NCI-H524 (cell line): ENCODE measurements at regions not wholly inside any gene's neighbourhood (a gene's known extent, or its start where the extent isn't known, plus 50 kb on each side); places are given as distances from the start of the nearest gene placed in this dataset.
"Not testable (repeated sequence)": the region's sequence is repeated elsewhere in the genome, so short reads cannot be mapped to it uniquely, and the experiment has no call there.

Source experiments
- DNase-seq, 2 experiments: peaks; one replicate each; lab custom pipeline; 2025; lab: John Stamatoyannopoulos, UW

DNA sequence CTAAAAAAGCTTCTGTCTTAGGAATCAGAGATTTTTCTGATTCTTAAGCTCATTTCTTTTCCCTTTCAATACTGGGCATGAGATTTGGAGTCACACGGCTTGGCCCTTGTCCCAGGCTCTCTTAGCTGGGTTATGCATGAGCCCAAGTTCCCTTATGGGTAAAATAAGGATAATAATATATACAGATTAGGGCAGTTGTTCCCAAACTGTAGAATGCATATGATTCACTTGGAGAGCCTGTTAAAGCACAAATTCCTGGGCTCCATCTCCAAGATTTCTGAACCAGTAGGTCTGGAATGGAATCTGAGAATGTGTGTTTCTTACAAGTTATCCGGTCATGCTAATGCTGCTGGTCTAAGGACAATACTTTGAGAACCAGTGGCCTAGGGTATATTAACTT is 154.0 kb downstream of the REEP3 start:
- no peak for DNase-seq

DNA sequence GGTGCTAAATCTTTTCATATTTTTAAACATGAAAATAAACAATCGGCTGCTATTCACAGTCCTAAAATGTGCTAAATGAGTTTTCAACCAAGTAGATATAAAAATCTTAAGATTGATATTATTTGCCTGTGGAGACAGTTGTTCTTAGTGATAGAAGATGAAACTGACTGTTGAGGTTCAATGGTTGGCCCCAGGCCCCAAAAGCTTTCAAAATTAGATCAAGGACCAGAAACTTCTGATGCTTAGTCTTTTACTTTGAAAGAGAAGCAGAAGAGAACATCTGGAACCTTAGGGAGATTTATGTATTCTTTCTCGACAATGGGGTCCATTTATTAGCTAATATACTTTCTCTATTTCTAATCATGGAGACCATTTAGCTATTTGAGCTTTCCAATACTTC is 155.8 kb downstream of the REEP3 start:
- no peak for DNase-seq

DNA sequence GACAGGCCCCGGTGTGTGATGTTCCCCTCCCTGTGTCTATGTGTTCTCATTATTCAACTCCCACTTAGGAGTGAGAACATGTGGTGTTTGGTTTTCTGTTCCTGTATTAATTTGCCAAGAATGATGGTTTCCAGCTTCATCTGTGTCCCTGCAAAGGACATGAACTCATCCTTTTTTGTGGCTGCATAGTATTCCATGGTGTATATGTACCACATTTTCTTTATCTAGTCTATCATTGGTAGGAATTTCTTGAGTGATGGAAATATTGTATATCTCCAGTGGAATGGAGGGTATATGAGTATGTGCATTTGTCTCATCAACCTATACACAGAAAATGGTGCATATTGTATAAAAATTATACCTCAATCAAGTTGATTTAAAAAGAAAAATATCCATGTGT is 159.3 kb downstream of the REEP3 start:
- DNase-seq = not testable (repeated sequence)

DNA sequence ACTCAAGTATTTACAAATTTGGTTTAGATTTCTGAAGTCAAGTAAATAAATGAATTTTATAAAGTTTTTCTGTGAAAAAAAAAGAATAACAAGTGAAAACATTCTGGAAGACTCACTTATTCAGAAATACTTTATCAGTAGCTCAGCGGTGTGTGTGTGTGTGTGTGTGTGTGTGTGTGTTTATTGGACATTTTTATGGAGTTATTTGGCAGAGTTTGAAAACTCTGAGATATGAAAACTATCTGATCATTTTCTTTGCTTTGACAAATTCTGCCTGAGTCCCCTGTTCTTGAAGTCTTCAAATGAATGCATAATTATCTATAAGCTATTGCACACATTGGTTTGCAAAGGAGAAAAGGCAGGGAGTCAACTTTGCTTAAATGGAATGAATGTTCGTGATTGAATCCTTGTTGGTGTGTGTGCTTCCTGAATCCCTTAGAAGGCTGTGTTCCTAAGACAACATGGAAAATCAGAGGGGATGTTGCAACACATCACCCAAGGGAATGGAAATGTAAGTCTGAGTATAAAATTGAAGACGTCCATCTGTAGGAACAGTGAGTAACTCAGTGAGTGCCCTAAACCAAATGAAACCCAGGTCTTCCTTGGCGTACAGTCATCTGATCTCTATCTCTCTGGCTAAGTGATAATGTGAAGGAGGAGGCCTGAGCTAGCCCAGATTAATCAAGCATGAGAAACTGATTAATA is 160.9 kb downstream of the REEP3 start:
- no peak for DNase-seq

DNA sequence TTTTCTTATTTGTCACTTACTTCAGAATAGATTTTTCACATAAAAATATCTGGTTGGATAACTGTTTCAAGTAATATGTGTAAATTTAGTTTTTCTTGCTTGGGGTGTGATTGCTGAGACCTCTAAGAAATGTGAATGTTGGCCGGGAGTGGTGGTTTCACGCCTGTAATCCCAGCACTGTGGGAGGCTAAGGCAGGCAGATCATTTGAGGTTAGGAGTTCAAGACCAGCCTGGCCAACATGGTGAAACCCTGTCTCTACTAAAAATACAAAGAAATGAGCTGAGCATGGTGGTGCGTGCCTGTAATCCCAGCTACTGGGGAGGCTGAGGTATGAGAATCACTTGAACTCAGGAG is 161.5 kb downstream of the REEP3 start:
- not testable (repeated sequence) for DNase-seq

DNA sequence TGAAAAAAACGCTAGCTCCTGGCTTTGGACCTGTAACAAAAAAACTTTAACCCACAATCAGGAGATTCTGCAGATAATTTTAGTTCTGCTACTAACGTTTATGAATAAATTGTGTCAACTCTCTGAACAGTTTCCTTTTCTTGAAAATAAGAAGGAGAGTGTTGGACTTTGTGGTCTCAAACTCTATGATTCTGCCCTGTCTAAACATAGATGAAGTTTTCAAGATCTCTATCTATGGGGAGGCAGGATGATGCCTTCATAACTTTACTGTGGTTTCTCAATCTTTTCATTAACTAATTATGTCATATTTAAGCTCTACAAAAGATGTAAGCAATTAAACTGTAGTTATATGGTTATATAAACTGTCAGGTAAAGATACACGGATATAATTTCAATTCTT is 162.0 kb downstream of the REEP3 start:
- DNase-seq = no peak

DNA sequence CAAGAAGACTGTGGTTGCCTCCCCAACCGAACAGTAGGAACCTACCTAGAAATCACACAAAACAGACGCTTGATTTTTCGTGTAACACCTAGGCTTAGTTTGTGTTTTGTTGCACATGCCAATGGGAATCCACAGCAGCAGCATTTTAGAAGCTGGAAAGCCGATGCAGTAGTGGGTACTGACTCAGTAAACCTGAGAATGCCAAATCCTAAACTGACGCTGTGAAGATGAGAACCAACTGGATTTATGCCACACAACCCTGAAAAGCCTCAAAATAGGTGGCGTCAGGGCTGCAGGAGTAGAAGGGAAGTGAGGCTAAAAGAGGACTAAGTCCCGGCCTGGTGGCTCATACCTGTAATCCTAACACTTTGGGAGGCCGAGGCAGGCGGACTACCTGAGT is 162.5 kb downstream of the REEP3 start:
- DNase-seq = no peak

DNA sequence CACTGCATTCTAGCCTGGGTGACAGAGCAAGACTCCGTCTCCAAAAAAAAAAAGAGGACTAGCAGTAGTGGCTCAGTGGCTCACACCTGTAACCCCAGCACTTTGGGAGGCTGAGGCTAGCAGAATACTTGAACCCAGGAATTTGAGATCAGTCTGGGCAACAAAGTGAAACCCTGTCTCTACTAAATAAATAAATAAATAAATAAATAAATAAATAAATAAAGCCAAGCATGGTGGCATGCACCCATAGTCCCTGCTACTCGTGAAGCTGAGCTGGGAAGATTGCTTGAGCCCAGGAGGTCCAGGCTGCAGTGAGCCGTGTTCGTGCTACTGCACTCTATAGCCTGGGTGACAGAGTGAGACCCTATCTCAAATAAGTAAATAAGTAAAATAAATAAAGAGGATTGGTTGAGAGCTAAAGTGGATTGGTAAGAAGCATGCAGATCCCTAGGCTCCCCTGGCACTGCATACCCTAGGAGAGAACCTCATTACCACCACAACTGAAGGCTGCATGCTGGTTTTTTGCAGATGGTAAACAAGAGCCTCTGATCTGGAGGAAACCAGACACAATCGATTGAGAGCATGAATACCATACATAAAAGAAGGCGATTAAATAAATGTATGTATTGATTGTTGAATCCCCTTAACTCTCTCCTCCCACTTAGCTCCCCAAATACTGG is 163.2 kb downstream of the REEP3 start:
- no peak for DNase-seq

DNA sequence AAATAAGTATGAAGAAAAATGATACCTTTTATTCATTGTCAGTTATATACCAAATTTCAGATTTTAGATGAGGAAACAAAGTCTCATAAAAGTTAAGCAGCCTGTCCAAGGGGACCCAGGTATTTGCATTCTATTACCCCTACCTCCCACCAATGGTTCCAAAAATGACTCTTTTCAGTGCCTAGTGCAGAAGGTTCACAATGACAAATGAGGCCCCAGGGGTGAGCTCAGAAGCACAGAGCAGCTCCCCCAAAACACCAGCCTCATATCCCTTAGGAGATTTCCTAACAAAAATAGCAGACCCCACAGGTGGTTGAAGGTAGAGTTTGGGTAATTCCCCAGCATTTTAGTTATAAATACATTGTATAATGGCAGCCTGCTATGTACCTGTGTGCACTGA is 168.6 kb downstream of the REEP3 start:
- DNase-seq = no peak

DNA sequence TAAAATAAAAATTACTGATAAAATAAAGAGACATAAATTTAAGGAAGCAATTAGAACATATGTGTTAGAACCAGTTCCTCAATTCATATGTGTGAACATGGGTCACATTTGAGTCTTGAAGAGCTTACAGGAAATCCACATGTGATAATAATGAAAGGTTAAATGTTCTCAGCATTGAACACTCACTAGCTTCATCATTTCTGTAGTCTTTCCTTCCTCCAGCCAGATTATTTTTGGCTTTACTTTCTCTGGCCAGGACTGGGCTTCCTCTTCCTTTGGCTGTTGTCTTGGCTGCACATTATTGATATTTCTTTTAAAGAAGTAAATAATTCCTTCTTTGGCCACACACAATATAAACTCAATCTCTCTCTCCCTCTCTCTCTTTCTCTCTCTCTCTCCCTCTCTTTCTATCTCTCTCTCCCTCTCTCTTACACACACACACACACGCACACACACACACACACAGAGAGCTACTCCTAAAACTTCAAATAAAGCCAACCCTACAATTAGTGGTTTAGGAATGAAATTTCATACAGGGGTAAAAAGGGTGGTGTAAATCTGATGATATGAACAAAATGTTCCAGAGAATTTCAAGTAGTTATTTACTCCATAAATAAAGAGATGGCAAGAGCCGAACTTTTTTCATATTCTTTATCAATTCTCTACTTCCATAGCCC is 171.2 kb downstream of the REEP3 start:
- no peak for DNase-seq

DNA sequence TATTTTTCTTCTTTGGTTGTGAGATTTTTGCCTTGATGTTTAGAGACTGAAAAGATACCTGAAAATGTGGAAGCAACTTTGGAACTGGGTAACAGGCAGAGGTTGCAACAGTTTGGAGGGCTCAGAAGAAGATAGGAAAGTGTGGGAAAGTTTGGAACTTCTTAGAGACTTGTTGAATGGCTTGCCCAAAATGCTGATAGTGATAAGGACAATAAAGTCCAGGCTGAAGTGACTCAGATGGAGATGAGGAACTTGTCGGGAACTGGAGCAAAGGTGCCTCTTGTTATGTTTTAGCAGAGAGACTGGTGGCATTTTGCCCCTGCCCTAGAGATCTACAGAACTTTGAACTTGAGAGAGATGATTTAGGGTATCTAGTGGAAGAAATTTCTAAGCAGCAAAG is 171.8 kb downstream of the REEP3 start:
- DNase-seq = not testable (repeated sequence)

DNA sequence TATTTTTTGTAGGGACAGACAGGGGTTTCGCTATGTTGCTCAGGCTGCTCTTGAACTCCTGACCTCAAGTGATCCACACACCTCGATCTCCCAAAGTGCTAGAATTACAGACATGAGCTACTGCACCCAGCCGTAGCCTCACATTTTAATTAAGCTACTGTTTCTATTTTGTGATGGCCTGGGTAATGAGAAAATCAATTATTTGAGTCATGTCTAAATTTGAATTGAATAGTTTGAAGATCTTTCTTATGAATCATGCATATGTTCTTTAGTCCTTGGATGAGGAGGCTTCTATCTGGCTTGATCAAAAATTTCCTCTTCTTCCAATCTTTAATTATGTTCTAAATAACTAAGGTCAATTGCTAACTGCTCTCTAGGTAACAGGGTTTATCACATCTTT is 175.0 kb downstream of the REEP3 start:
- no peak for DNase-seq

DNA sequence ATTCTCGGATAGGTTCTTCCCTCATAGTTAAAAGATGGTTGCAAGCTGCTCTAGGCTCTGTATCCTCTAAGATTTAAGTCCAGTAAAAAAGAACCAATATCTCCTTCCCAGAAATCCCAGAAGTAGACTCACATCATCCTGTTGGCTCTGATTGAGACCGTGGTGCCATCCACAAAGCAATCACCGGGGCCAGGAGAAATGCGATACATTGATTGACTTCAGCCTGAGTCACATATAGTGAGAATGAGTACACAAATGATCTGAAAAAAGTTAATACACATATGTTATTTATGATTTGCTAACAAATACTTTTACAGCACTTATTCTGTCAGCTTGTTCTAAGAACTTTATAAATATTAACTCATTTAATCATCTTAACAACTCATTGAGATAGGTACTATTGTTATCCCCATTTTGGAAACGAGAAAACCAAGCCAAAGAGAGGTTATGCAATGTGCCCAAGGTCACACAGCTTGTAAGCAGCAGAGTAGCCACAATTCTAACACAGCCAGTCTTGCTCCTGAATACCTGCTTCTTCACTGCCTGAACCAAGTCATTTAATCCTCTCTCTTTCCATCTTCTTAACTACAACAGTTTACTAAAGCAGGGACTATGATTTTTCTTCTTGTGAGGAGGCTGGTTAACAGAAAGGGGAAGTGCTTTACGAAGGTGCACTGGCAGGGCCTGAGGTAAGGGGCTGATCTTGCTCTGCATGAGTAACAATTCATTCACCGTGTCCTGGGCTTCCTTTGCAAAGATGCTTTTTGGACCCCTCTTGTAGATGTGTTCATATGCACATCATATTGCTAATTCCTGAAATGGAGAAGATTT is 177.0 kb downstream of the REEP3 start:
- DNase-seq = no peak

DNA sequence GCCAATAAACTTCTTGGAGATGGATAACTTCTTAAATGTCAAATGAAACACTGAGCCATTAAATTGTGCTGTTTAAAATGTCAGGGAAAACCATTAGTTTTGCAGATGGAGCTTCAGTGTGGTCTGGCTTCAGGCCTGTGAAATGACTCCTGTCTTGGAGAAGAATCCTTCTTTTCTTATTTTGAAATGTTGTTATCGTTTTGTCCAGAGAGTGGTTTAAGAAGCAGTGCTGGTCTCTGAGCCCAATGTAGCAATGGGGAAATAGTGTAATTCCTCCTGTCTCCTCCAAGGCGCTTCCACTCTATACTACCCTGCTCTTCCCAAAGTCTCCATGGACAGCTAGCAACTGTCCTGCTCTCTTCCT is 177.6 kb downstream of the REEP3 start:
- DNase-seq = no peak

DNA sequence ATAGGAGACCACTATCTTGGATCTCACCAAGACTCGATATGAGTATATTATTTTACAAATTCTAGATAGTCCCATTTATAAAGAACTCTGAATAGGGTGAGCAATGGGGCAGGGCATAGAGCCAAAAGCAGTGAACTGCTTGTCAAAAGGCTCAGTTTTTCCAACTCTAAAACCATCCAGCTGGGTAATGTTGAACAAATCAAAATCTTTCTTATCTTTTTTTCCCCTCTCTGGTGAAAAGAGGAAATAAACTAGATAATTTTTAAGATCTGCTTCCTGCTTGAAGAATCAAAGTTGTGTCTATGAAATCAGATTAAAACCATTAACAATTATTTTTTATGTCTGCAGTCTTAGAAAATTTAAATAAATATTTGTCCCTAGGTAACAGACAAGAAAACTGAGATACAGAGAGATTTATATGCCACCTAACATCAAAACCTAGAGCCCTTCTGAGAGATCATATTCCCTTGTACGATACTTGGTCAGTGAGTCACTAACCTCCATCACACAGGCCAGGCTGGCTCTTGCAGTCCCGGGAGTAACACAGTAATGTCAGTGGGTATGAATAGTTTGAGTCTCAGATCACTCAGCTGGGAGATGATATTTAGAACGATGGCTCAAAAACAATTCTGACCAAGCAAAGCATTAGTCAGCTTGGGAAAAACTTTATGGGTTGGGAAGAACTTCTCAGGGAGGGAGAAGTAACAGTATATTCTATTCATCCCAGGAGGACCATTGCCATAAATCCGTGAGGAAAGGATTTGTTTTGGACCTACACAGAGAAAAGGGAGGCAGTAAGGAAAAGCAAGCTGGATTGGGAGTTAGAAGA is 178.8 kb downstream of the REEP3 start:
- no peak for DNase-seq

DNA sequence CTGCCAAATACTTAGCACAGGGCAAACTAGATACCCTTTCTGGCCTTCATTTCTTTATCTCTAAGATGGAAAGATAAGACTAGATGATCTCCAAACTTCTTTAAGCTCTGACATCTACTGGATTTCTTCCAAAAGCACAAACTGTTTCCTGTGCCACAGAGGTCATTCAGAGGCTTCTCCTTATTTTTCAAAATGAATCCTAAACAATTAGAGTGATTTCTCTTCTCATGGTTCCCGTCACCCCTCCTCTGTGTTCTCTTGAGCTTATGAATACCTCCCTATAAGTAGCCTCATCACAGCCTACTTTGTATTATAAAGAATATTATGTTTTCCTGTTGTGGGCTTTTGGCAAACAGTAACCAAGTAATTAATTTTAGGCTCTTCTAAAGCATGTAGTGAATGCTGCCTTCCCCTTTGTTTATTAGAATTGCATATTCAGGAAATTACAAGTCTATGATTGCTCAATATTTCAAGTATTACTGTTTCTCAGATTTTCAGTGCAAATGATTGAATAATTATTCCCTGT is 179.5 kb downstream of the REEP3 start:
- DNase-seq = no peak

DNA sequence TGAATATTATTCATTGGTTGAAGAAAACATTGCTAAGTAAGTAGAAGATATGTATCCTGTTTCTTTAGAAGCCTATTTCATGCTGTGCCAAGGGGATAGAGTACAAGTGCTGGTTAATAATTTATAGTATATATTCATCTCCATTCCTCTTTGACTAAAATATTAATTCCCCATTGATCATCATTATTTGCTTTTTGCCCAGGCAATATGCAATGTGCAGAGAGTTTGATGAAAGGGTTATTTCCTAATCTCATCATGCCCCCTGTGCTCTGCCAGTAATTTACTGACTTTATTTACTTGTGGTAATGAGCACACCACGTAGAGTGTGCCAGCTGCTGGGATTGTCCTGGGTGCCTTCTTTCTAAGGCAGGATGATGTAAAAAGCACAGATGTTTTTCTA is 180.9 kb downstream of the REEP3 start:
- peak in 1 of 2 experiments; percentile 15 for DNase-seq

DNA sequence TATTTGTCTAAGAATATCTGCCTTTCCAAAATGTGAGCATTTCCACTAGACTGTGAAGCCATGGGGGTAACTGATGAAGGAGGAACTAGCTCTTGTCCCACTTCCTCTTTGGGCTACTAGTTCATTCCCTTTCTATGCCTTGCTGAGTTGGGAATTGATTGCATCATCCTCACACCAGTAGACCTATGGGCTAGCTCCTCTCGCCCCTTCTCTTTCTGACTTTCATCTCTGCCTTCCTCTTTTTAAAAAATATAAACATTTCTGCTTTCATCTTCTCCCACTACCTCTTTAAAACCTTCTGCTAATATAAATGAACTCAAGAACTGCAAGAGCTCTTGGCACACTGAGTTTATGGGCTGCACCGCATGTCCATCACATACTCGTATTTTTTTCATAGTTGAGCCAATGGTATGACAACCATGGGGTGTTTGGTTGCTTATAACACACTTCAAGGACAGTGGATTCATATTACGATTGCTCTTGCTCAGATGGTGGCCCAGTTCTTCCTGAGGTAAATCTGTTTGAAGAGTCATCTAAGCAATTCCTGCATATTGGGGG is 182.0 kb downstream of the REEP3 start:
- DNase-seq = peak in 1 of 2 experiments; percentile 1

DNA sequence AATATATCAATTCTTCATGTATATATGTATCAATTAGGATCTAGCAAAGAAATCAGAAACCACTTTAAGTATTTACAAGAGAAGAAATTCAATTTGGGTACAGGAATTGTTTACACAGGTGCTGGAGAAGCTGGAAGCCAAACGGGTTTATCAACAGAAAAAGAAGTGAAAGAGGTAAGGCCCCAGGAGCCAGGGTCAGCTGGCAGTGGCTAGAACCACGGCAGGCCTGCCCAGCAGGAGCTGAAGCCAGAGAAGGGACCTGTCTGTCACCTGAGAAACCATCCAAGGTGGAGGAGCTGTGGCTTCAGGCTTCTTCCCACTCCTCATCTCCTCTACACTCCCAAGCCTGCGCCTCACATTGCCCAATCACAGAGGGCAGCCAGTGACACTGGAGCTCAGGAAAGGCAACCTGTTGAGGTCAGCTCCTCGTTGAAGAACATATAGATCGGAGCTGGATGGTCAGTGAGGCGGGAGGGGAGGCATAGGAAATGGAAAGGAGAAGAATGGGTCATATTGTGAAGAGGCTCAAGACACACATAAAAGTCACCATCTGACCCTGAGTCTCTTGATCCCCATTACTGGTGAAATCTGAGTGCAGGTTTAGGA is 182.6 kb downstream of the REEP3 start:
- DNase-seq = no peak

DNA sequence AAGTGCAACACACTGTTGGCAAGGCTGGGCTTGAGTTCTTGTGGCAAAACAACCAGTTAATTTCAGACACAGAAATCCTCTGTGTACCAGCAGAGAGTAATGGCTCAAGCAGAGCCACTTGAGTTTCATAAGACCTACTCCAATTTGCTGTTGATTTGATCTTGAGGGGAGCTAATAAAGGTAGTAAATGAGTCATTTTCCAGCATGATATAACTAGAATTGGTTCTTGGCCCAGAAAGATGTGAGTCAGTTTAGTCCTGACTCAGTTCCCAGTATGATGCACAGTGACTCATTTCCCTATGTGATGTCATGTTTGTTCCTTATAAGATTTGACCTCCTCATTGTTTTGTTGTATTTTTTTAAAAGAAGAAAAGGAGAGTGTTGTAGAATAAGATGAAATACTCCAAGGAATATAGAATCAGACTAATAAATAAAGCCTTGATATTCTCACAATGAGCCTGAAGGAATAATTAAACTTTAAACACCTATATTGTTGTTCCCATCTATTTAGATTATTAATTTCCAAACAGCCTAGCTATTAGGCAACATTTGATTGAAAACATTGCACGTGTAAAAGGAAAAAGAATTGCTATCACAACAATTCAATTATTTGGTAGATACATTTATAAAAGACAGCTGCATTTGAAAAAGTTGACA is 186.2 kb downstream of the REEP3 start:
- no peak for DNase-seq
